ENCODE measurements at regions not wholly inside any gene's neighbourhood (a gene's known extent, or its start where the extent isn't known, plus 50 kb on each side); places are given as distances from the start of the nearest gene placed in this dataset.
A peak's percentile ranks its signal among the peaks of the same experiment; 100 is the strongest.
"Not testable (repeated sequence)": the region's sequence is repeated elsewhere in the genome, so short reads cannot be mapped to it uniquely, and the experiment has no call there.

GRCh38 chr13:24597906-24598670, 82.1 kb upstream of the ATP12A start:
- WGBS, 5 donors = 43 to 77% (median 58%) methylated on average over 3 of the region's 3 CpGs

GRCh38 chr13:24599019-24599791, 81.0 kb upstream of the ATP12A start:
- intact Hi-C loops (cut with DNase I; ENCODE audit: low total_unique reads); H3K27ac ChIP-seq; H3K36me3 ChIP-seq; H3K27me3 ChIP-seq; H3K4me3 ChIP-seq; H3K4me1 ChIP-seq; DNase-seq: not testable (repeated sequence)
- H3K9me3 ChIP-seq = peaks cover 0 to 10% (median 0%) of the 10 kb centered on the region in 4 donors
- 86 to 89% (median 88%) methylated on average over 10 of the region's 10 CpGs for WGBS, 5 donors

More at GRCh38 chr13:24597906-24598670, 82.1 kb upstream of the ATP12A start:
- DNase-seq; H3K4me1 ChIP-seq; intact Hi-C loops (cut with DNase I; ENCODE audit: low total_unique reads); H3K9me3 ChIP-seq; H3K4me3 ChIP-seq; H3K36me3 ChIP-seq; H3K27ac ChIP-seq; H3K27me3 ChIP-seq: not testable (repeated sequence)

- intact Hi-C loops (cut with DNase I; ENCODE audit: low total_unique reads) = no loop called here
- peaks cover 0 to 19% (median 0%) of the 10 kb centered on the region in 4 donors for H3K9me3 ChIP-seq
- WGBS, 5 donors = 35 to 91% (median 74%) methylated on average over 4 to 6 of the region's 6 CpGs
- no peaks in the 10 kb centered on the region for H3K27me3 ChIP-seq
- TF ChIP-seq POLR2A (IDR thresholded peaks at IDR 0.05) (no peak), CTCF (IDR thresholded peaks at IDR 0.05) (peak in 3 of 7 experiments; percentile 10 to 32 (median 14)), EP300 (IDR thresholded peaks at IDR 0.05) (no peak)
- H3K4me3 ChIP-seq = no peak overlapping the region
- H3K27ac ChIP-seq = no peak overlapping the region
- DNase-seq = peak in 1 of 2 donors; percentile 75
- H3K4me1 ChIP-seq = no peaks in the 10 kb centered on the region
- H3K36me3 ChIP-seq = no peaks in the 10 kb centered on the region
Observed at GRCh38 chr13:24605923-24606372, 74.3 kb upstream of the ATP12A start.

GRCh38 chr13:24606486-24607170, 73.6 kb upstream of the ATP12A start:
- H3K4me3 ChIP-seq = no peak overlapping the region
- H3K36me3 ChIP-seq = no peaks in the 10 kb centered on the region
- H3K27ac ChIP-seq = no peak overlapping the region
- WGBS, 5 donors = 81 to 95% (median 90%) methylated on average over 2 to 6 of the region's 6 CpGs
- no peak for DNase-seq
- H3K27me3 ChIP-seq = no peaks in the 10 kb centered on the region
- H3K9me3 ChIP-seq = peaks cover 0 to 19% (median 0%) of the 10 kb centered on the region in 4 donors
- TF ChIP-seq POLR2AphosphoS5 (IDR thresholded peaks at IDR 0.05) (no peak), POLR2A (IDR thresholded peaks at IDR 0.05) (no peak), EP300 (IDR thresholded peaks at IDR 0.05) (no peak), CTCF (IDR thresholded peaks at IDR 0.05) (no peak)
- H3K4me1 ChIP-seq = no peaks in the 10 kb centered on the region
- intact Hi-C loops (cut with DNase I; ENCODE audit: low total_unique reads) = no loop called here

GRCh38 chr13:24610956-24611355, 69.3 kb upstream of the ATP12A start:
- Histone ChIP-seq H3K27me3 (no peaks in the 10 kb centered on the region), H3K9me3 (no peaks in the 10 kb centered on the region), H3K4me1 (no peaks in the 10 kb centered on the region), H3K4me3 (no peak overlapping the region), H3K27ac (no peak overlapping the region), H3K36me3 (no peaks in the 10 kb centered on the region)
- DNase-seq = no peak
- WGBS, 5 donors = 72 to 80% (median 79%) methylated on average over 3 of the region's 3 CpGs
- intact Hi-C loops (cut with DNase I; ENCODE audit: low total_unique reads) = no loop called here
- no peak for TF ChIP-seq POLR2AphosphoS5 (IDR thresholded peaks at IDR 0.05)

Data from stomach (tissue), 8 donors.